Sigmoid colon (tissue), 4 donors: ENCODE measurements at regions not wholly inside any gene's neighbourhood (a gene's known extent, or its start where the extent isn't known, plus 50 kb on each side); places are given as distances from the start of the nearest gene placed in this dataset.

ENCODE experiments used
- CTCF ChIP-seq, 4 experiments: fragments of 450-650 bp in 3 of 4; fragments of 200-600 bp in 1 of 4; IDR thresholded peaks; one replicate each; pipeline ENCODE4 v1.5.1; 2016 to 2019; ENCODE audit warnings: antibody characterized with exemption in 4 of 4, mild to moderate bottlenecking in 3 of 4, moderate library complexity in 2 of 4
- EP300 ChIP-seq, 4 donors: sonication (generic); formaldehyde crosslinking; IDR thresholded peaks; one replicate each; pipeline ENCODE4 v1.6.1; 2017; ENCODE audit warnings: antibody characterized with exemption in 4 of 4
- POLR2A ChIP-seq, 2 donors: fragments of 450-650 bp; IDR thresholded peaks; one replicate each; pipeline ENCODE4 v1.6.1; 2016; ENCODE audit warnings: antibody characterized with exemption in 2 of 2, mild to moderate bottlenecking in 2 of 2, moderate library complexity in 2 of 2
- POLR2AphosphoS5 ChIP-seq, 4 donors: sonication (generic); formaldehyde crosslinking; IDR thresholded peaks; one replicate each; pipeline ENCODE4 v1.6.1; 2017; ENCODE audit warnings: antibody characterized with exemption in 4 of 4

GRCh38 chr10:78285226-78285625, 251.6 kb downstream of the RPS24 start:
- TF ChIP-seq CTCF (IDR thresholded peaks at IDR 0.05) = no peak
- no peak for TF ChIP-seq POLR2A (IDR thresholded peaks at IDR 0.05)
- TF ChIP-seq POLR2AphosphoS5 (IDR thresholded peaks at IDR 0.05) = no peak
- no peak for TF ChIP-seq EP300 (IDR thresholded peaks at IDR 0.05)
